ENCODE measurements at regions not wholly inside any gene's neighbourhood (a gene's known extent, or its start where the extent isn't known, plus 50 kb on each side); places are given as distances from the start of the nearest gene placed in this dataset.

GRCh38 chr7:156497776-156498509, 142.6 kb upstream of the RNF32 start:
- TF ChIP-seq POLR2A (IDR thresholded peaks at IDR 0.05; ENCODE audit: low read depth, low read length) (no peak), POLR2AphosphoS5 (IDR thresholded peaks at IDR 0.05; ENCODE audit: low read depth, low read length) (no peak), TAF1 (IDR thresholded peaks at IDR 0.05; ENCODE audit: borderline replicate concordance, low read depth, low read length) (no peak)

Data from GM12892 (cell line).